Astrocyte (in vitro differentiated cells and primary cell): ENCODE measurements at regions not wholly inside any gene's neighbourhood (a gene's known extent, or its start where the extent isn't known, plus 50 kb on each side); places are given as distances from the start of the nearest gene placed in this dataset.

Source experiments
- DNase-seq: peaks from one replicate; pipeline ENCODE4 v3.0.0-alpha.2; 2010; ENCODE audit warnings: low read depth
- FAIRE-seq: peaks from 2 replicates; lab custom pipeline; 2011; peaks lifted over from hg19 to GRCh38; lab: Jason Lieb, UNC
- H2AFZ ChIP-seq: 2 replicates; pipeline ENCODE4 v1.6.0; 2012; ENCODE audit warnings: low read depth, low read length, inconsistent platforms
- H3K27ac ChIP-seq: 2 replicates; pipeline ENCODE4 v1.5.1; 2011; ENCODE audit warnings: low read depth, low read length, inconsistent platforms
- H3K27me3 ChIP-seq: 2 replicates; pipeline ENCODE4 v1.6.0; 2011; ENCODE audit warnings: low read length, inconsistent platforms; ENCODE audit not compliant: insufficient read depth
- H3K36me3 ChIP-seq: 2 replicates; pipeline ENCODE4 v1.5.1; 2011; ENCODE audit warnings: low read length, inconsistent platforms; ENCODE audit not compliant: insufficient read depth
- H3K4me1 ChIP-seq: 2 replicates; pipeline ENCODE4 v1.5.1; 2011; ENCODE audit warnings: low read length, inconsistent platforms; ENCODE audit not compliant: insufficient read depth
- H3K4me2 ChIP-seq: 2 replicates; pipeline ENCODE4 v1.6.0; 2012; ENCODE audit warnings: low read length, inconsistent platforms
- H3K4me3 ChIP-seq: 2 replicates; pipeline ENCODE4 v1.5.1; 2011; ENCODE audit warnings: low read depth, mild to moderate bottlenecking, low read length, inconsistent platforms; ENCODE audit not compliant: insufficient read depth
- H3K79me2 ChIP-seq: 2 replicates; pipeline ENCODE4 v1.6.0; 2012; ENCODE audit warnings: mild to moderate bottlenecking, low read length, inconsistent platforms; ENCODE audit not compliant: insufficient read depth
- H3K9ac ChIP-seq: 2 replicates; pipeline ENCODE4 v1.6.0; 2012; ENCODE audit warnings: mild to moderate bottlenecking, low read length, inconsistent platforms
- H3K9me3 ChIP-seq: 2 replicates; pipeline ENCODE4 v1.5.1; 2012; ENCODE audit warnings: low read depth, mild to moderate bottlenecking, low read length, inconsistent platforms; ENCODE audit not compliant: insufficient read depth
- H4K20me1 ChIP-seq: 2 replicates; pipeline ENCODE4 v1.6.0; 2012; ENCODE audit warnings: low read length, inconsistent platforms; ENCODE audit not compliant: insufficient read depth
- H3K27ac Mint-ChIP-seq: one replicate; pipeline ENCODE4 v1.8.0; 2021; ENCODE audit warnings: mild to moderate bottlenecking, mixed read lengths; ENCODE audit not compliant: unreplicated experiment
- H3K27me3 Mint-ChIP-seq: one replicate; pipeline ENCODE4 v1.8.0; 2021; ENCODE audit warnings: low read depth, mixed read lengths; ENCODE audit not compliant: unreplicated experiment
- H3K36me3 Mint-ChIP-seq: one replicate; pipeline ENCODE4 v1.8.0; 2021; ENCODE audit warnings: low read depth, mixed read lengths; ENCODE audit not compliant: unreplicated experiment
- H3K4me1 Mint-ChIP-seq: one replicate; pipeline ENCODE4 v1.8.0; 2021; ENCODE audit warnings: low read depth, mixed read lengths; ENCODE audit not compliant: unreplicated experiment
- H3K4me3 Mint-ChIP-seq: one replicate; pipeline ENCODE4 v1.8.0; 2021; ENCODE audit warnings: mild to moderate bottlenecking, moderate library complexity, mixed read lengths; ENCODE audit not compliant: unreplicated experiment
- H3K9me3 Mint-ChIP-seq: one replicate; pipeline ENCODE4 v1.8.0; 2021; ENCODE audit warnings: mild to moderate bottlenecking, mixed read lengths; ENCODE audit not compliant: unreplicated experiment
- EZH2 ChIP-seq: IDR thresholded peaks from 2 replicates; pipeline ENCODE4 v1.6.1; 2012; ENCODE audit warnings: mild to moderate bottlenecking, low read length, inconsistent platforms; ENCODE audit not compliant: insufficient read depth
- TF ChIP-seq, protein P1 (sequence below): IDR thresholded peaks from 2 replicates; pipeline ENCODE4 v1.5.1; 2011; ENCODE audit warnings: low read depth, mild to moderate bottlenecking, inconsistent platforms, low read length, moderate library complexity; ENCODE audit not compliant: insufficient read depth

GRCh38 chr3:159371961-159372360 is 570.1 kb downstream of the MFSD1 start:
- Mint-ChIP-seq H3K36me3 (no peaks in the 10 kb centered on the region), H3K4me3 (no peak overlapping the region), H3K27me3 (no peaks in the 10 kb centered on the region), H3K4me1 (no peaks in the 10 kb centered on the region), H3K9me3 (peaks cover 2% of the 10 kb centered on the region), H3K27ac (no peak overlapping the region)
- FAIRE-seq (no peak), DNase-seq (no peak)
- H3K79me2 ChIP-seq = no peaks in the 10 kb centered on the region
- no peak overlapping the region for H3K27ac ChIP-seq
- no peaks in the 10 kb centered on the region for H3K4me1 ChIP-seq
- no peaks in the 10 kb centered on the region for H3K27me3 ChIP-seq
- H3K9ac ChIP-seq = no peak overlapping the region
- H3K4me3 ChIP-seq = no peak overlapping the region
- TF ChIP-seq, protein P1, sequence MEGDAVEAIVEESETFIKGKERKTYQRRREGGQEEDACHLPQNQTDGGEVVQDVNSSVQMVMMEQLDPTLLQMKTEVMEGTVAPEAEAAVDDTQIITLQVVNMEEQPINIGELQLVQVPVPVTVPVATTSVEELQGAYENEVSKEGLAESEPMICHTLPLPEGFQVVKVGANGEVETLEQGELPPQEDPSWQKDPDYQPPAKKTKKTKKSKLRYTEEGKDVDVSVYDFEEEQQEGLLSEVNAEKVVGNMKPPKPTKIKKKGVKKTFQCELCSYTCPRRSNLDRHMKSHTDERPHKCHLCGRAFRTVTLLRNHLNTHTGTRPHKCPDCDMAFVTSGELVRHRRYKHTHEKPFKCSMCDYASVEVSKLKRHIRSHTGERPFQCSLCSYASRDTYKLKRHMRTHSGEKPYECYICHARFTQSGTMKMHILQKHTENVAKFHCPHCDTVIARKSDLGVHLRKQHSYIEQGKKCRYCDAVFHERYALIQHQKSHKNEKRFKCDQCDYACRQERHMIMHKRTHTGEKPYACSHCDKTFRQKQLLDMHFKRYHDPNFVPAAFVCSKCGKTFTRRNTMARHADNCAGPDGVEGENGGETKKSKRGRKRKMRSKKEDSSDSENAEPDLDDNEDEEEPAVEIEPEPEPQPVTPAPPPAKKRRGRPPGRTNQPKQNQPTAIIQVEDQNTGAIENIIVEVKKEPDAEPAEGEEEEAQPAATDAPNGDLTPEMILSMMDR = no peak
- TF ChIP-seq EZH2 = no peak
- no peaks in the 10 kb centered on the region for H3K9me3 ChIP-seq
- no peaks in the 10 kb centered on the region for H4K20me1 ChIP-seq
- no peak overlapping the region for H2AFZ ChIP-seq
- H3K36me3 ChIP-seq = no peaks in the 10 kb centered on the region
- H3K4me2 ChIP-seq = no peak overlapping the region

DNA sequence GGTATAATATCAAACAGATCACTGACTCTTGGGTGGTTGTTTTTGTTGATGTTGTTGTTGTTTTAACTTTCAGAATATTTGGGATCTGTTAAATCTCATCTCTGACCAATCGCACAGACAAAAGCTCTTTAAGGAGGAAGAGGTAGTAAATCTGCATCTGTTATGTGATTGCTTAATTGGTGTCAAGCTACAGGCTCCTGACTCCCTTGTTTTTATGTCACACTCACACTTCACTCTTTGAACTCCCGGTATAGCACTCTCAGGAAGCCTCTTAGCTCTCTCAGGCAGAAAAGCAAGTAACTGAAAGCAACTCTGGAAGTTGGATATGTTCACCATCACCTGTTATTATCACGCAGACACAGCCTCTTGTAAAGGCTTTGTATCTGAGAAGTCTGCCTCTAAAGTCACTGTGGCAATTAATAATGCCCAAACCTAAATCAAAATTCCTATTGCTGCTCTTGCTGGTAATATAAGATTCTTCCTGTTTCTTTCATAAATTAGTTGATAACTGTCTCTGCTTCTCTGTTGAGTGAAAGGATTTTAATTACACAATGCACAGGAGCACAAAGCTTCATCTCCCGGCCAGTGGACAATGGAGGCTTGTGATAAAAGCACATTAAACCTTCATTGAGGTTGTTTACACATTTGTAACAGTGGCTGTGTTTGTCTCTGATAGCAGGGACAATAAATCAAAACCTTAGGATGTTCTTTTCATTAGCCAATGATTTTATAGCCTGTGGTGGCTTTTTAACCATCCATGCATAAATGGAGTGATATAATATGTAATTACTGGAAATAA is 576.7 kb downstream of the MFSD1 start:
- Mint-ChIP-seq H3K4me1 (no peaks in the 10 kb centered on the region), H3K9me3 (no peaks in the 10 kb centered on the region), H3K27me3 (no peaks in the 10 kb centered on the region), H3K36me3 (no peaks in the 10 kb centered on the region), H3K27ac (no peak overlapping the region), H3K4me3 (no peak overlapping the region)
- Histone ChIP-seq H3K36me3 (no peaks in the 10 kb centered on the region), H3K4me3 (no peak overlapping the region), H3K9ac (no peak overlapping the region), H4K20me1 (no peaks in the 10 kb centered on the region), H3K79me2 (no peaks in the 10 kb centered on the region), H2AFZ (no peak overlapping the region), H3K27me3 (no peaks in the 10 kb centered on the region), H3K27ac (no peak overlapping the region), H3K4me1 (no peaks in the 10 kb centered on the region), H3K4me2 (no peak overlapping the region), H3K9me3 (no peaks in the 10 kb centered on the region)
- DNase-seq (no peak), FAIRE-seq (no peak)
- TF ChIP-seq EZH2 = no peak
- TF ChIP-seq, protein P1 = no peak

DNA sequence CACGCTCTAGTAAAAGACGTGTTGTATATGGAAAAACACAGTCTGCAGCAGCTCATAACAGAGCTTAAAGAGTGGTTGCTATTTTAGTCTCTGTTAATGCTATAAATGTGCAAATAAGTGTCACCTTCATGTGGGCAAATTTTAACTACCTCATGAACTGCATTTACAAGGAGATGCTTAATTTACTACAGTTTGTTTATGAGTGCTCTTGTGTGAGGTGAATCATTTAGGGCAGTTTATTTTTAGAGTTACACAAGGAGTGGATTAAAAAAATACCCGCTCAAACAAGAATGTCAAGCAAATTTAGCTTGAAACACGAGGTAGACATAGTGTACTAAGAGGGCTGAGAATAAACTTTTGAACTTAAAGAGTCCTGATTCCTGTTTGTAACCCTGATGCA is 579.0 kb downstream of the MFSD1 start:
- FAIRE-seq = no peak
- Histone ChIP-seq H3K36me3 (no peaks in the 10 kb centered on the region), H3K4me1 (no peaks in the 10 kb centered on the region), H3K4me2 (no peak overlapping the region), H3K4me3 (no peak overlapping the region), H4K20me1 (no peaks in the 10 kb centered on the region), H3K9ac (no peak overlapping the region), H3K27me3 (no peaks in the 10 kb centered on the region), H2AFZ (no peak overlapping the region), H3K9me3 (no peaks in the 10 kb centered on the region), H3K79me2 (no peaks in the 10 kb centered on the region), H3K27ac (no peak overlapping the region)
- Mint-ChIP-seq H3K9me3 (peaks cover 2% of the 10 kb centered on the region), H3K27me3 (no peaks in the 10 kb centered on the region), H3K4me1 (no peaks in the 10 kb centered on the region), H3K36me3 (no peaks in the 10 kb centered on the region), H3K4me3 (no peak overlapping the region), H3K27ac (no peak overlapping the region)
- DNase-seq = no peak
- TF ChIP-seq, protein P1 = no peak
- no peak for TF ChIP-seq EZH2
